ENCODE measurements at regions not wholly inside any gene's neighbourhood (a gene's known extent, or its start where the extent isn't known, plus 50 kb on each side); places are given as distances from the start of the nearest gene placed in this dataset.

DNA sequence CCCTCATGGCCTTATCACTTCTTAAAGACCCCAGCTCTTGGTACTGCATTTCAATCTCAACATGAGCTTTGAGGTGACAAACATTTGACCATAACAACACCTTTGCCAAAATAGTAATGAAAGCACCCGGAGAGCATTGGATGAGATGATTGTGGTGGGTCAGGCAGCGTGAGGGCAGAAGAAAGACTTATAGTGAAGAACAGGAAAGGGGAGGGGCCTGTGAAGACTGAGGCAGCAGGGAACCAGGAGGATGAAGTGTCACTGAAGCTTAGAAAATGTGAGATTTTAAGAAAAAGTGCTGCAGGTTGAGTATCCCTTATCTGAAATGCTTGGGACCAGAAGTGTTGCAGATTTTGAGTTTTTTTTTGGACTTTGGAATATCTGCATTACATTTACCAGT lies 86.3 kb downstream of the EMP1 start:
- in situ Hi-C loops (cut with MboI; ENCODE audit: low sequenced_read_pairs), result loop anchor here (25.0 kb wide), 1 partner anchor 254 kb away; no protein-coding TSS in a partner anchor
- peaks cover 2% of the 10 kb centered on the region for H3K9me3 ChIP-seq (ENCODE audit: control insufficient read depth, insufficient read depth, low read length)
- intact Hi-C loops (cut with micrococcal nuclease), result no loop called here
- H3K23ac ChIP-seq (ENCODE audit: low read depth, low read length), result no peak overlapping the region
- H3K18ac ChIP-seq (ENCODE audit: low read depth, low read length), result no peak overlapping the region
- ATAC-seq (ENCODE audit: low read depth) (no peak), DNase-seq (no peak)
- no peak overlapping the region for H3K4ac ChIP-seq (ENCODE audit: low read depth, low read length)
- dilution Hi-C loops (cut with HindIII; ENCODE audit: low sequenced_read_pairs, unreplicated experiment), result no loop called here
- H2BK120ac ChIP-seq (ENCODE audit: low read depth, low read length), result no peak overlapping the region
- peaks cover 22% of the 10 kb centered on the region for H3K27me3 ChIP-seq (ENCODE audit: control insufficient read depth, insufficient read depth, low read length)
- no peaks in the 10 kb centered on the region for H3K36me3 ChIP-seq (ENCODE audit: control insufficient read depth, insufficient read depth, low read length)
- H4K5ac ChIP-seq (ENCODE audit: low read depth, low read length), result no peak overlapping the region
- no peak overlapping the region for H3K9ac ChIP-seq (ENCODE audit: low read depth, low read length)
- no peak overlapping the region for H3K27ac ChIP-seq (ENCODE audit: insufficient read depth, low read length)
- no peak overlapping the region for H2BK15ac ChIP-seq (ENCODE audit: low read depth, low read length)
- no peak overlapping the region for H2AK5ac ChIP-seq (ENCODE audit: low read depth, low read length)
- POLR2A ChIA-PET (ENCODE audit: unreplicated experiment), result no interaction called here
- no peak overlapping the region for H4K8ac ChIP-seq (ENCODE audit: low read depth in 2 of 2, low read length in 2 of 2)
- H2BK5ac ChIP-seq (ENCODE audit: low read depth, low read length, poor library complexity, severe bottlenecking), result no peak overlapping the region
- no peak overlapping the region for H4K91ac ChIP-seq (ENCODE audit: insufficient read depth, low read depth, low read length)
- H3K79me1 ChIP-seq (ENCODE audit: low read depth in 1 of 2, low read length in 2 of 2), result no peaks in the 10 kb centered on the region
- CTCF ChIA-PET, result interaction anchor here (0.8 to 1.6 kb wide), 2 partner anchors 9 to 252 kb away, joined by 4 to 6 read pairs; no protein-coding TSS in a partner anchor
- H4K20me1 ChIP-seq (ENCODE audit: insufficient read depth, low read length), result no peaks in the 10 kb centered on the region
- TF ChIP-seq BHLHE40 (IDR thresholded peaks at IDR 0.05; ENCODE audit: low read depth, low read length) (no peak), RFX5 (IDR thresholded peaks at IDR 0.05; ENCODE audit: low read depth, low read length) (no peak), MAZ (IDR thresholded peaks at IDR 0.05; ENCODE audit: borderline replicate concordance, low read depth, low read length) (no peak), RCOR1 (IDR thresholded peaks at IDR 0.05; ENCODE audit: insufficient replicate concordance, low read length) (no peak), NFE2L2 (IDR thresholded peaks at IDR 0.05; ENCODE audit: low read depth, low read length) (no peak), SMC3 (IDR thresholded peaks at IDR 0.05; ENCODE audit: low read depth, low read length) (no peak), CEBPB (IDR thresholded peaks at IDR 0.05; ENCODE audit: low read depth, low read length) (no peak), CHD1 (IDR thresholded peaks at IDR 0.05; ENCODE audit: low read depth, low read length) (no peak), FOS (IDR thresholded peaks at IDR 0.05; ENCODE audit: low read depth, low read length) (no peak), MXI1 (IDR thresholded peaks at IDR 0.05; ENCODE audit: borderline replicate concordance, low read depth, low read length) (no peak), RAD21 (IDR thresholded peaks at IDR 0.05; ENCODE audit: low read length) (no peak), POLR2A (IDR thresholded peaks at IDR 0.05; ENCODE audit: low read depth, low read length) (no peak), MAFK (IDR thresholded peaks at IDR 0.05; ENCODE audit: low read depth, low read length) (no peak)
- TF ChIP-seq, protein P1, sequence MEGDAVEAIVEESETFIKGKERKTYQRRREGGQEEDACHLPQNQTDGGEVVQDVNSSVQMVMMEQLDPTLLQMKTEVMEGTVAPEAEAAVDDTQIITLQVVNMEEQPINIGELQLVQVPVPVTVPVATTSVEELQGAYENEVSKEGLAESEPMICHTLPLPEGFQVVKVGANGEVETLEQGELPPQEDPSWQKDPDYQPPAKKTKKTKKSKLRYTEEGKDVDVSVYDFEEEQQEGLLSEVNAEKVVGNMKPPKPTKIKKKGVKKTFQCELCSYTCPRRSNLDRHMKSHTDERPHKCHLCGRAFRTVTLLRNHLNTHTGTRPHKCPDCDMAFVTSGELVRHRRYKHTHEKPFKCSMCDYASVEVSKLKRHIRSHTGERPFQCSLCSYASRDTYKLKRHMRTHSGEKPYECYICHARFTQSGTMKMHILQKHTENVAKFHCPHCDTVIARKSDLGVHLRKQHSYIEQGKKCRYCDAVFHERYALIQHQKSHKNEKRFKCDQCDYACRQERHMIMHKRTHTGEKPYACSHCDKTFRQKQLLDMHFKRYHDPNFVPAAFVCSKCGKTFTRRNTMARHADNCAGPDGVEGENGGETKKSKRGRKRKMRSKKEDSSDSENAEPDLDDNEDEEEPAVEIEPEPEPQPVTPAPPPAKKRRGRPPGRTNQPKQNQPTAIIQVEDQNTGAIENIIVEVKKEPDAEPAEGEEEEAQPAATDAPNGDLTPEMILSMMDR (conservative IDR thresholded peaks at IDR 0.05; ENCODE audit: low read depth, low read length), result no peak
- TF ChIP-seq, protein P2, sequence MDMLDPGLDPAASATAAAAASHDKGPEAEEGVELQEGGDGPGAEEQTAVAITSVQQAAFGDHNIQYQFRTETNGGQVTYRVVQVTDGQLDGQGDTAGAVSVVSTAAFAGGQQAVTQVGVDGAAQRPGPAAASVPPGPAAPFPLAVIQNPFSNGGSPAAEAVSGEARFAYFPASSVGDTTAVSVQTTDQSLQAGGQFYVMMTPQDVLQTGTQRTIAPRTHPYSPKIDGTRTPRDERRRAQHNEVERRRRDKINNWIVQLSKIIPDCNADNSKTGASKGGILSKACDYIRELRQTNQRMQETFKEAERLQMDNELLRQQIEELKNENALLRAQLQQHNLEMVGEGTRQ (IDR thresholded peaks at IDR 0.05; ENCODE audit: low read depth, low read length), result no peak
- TF ChIP-seq, protein P3, sequence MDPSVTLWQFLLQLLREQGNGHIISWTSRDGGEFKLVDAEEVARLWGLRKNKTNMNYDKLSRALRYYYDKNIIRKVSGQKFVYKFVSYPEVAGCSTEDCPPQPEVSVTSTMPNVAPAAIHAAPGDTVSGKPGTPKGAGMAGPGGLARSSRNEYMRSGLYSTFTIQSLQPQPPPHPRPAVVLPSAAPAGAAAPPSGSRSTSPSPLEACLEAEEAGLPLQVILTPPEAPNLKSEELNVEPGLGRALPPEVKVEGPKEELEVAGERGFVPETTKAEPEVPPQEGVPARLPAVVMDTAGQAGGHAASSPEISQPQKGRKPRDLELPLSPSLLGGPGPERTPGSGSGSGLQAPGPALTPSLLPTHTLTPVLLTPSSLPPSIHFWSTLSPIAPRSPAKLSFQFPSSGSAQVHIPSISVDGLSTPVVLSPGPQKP (IDR thresholded peaks at IDR 0.05; ENCODE audit: borderline replicate concordance, low read depth, low read length), result no peak
- H2AK9ac ChIP-seq (replicated peaks; ENCODE audit: low read depth, low read length, poor library complexity), result no peak overlapping the region
- no peak overlapping the region for H2BK20ac ChIP-seq (ENCODE audit: low read depth, low read length)
- no peak overlapping the region for H3K14ac ChIP-seq (replicated peaks; ENCODE audit: low read depth, low read length)
- H3K4me1 ChIP-seq (ENCODE audit: control insufficient read depth, insufficient read depth, low read length), result no peaks in the 10 kb centered on the region
- no peak overlapping the region for H3K56ac ChIP-seq (ENCODE audit: extremely low read depth, insufficient read depth, low read length)
- 13% methylated on average over 1 of the region's 2 CpGs; no CpG with 5 or more reads in 1 of the 2 experiments for WGBS, 2 experiments (ENCODE audit: extremely low coverage in 2 of 2, insufficient read length in 1 of 2)
- BruUV-seq (replicated peaks), result no TSS peak
- H2AFZ ChIP-seq (replicated peaks; ENCODE audit: low read length, poor library complexity), result no peak overlapping the region
- H3K4me2 ChIP-seq (ENCODE audit: low read depth, low read length), result no peak overlapping the region
- H3K9me1 ChIP-seq (ENCODE audit: insufficient read depth, low read length), result no peaks in the 10 kb centered on the region
- no peak overlapping the region for H3K4me3 ChIP-seq (ENCODE audit: insufficient read depth, low read depth, low read length)

Data from IMR-90 (cell line).